Panc1 (cell line): ENCODE measurements at regions not wholly inside any gene's neighbourhood (a gene's known extent, or its start where the extent isn't known, plus 50 kb on each side); places are given as distances from the start of the nearest gene placed in this dataset.

Experiments used
- ATAC-seq: fragments of 200-7000 bp; cut with Tn5 transposase; 2 replicates; pipeline ENCODE4 v1.9.1; 2020; ENCODE audit warnings: mild to moderate bottlenecking, moderate library complexity
- BruUV-seq: library from RNA; stranded (reverse); fragments of 400-500 nt; replicated peaks from 2 replicates; lab custom pipeline; 2021; lab: Mats Ljungman, UMichigan
- CTCF ChIA-PET: fragments of 300-600 bp; sonication (Branson Sonifier 250); formaldehyde crosslinking; loops from one replicate; lab custom pipeline; 2022; ENCODE audit warnings: antibody characterized with exemption; lab: Charles Lee
- POLR2A ChIA-PET: fragments of 300-600 bp; sonication (Branson Sonifier 250); formaldehyde crosslinking; loops from one replicate; lab custom pipeline; 2022; ENCODE audit warnings: antibody characterized with exemption; lab: Charles Lee
- DNase-seq: peaks from one replicate; pipeline ENCODE4 v3.0.0-alpha.2; 2010; ENCODE audit warnings: low read depth, low spot score
- H3K27ac ChIP-seq: 2 replicates; pipeline ENCODE4 v1.5.1; 2011; ENCODE audit warnings: mild to moderate bottlenecking, low read length, inconsistent platforms
- H3K27me3 ChIP-seq: fragments of 200-500 bp; sonication (Bioruptor generic); 2 replicates; pipeline ENCODE4 v1.6.0; 2014; ENCODE audit warnings: low read length, inconsistent platforms; ENCODE audit not compliant: control insufficient read depth, insufficient read depth
- H3K36me3 ChIP-seq: fragments of 200-500 bp; sonication (Bioruptor generic); 2 replicates; pipeline ENCODE4 v1.5.1; 2014; ENCODE audit warnings: inconsistent platforms, mild to moderate bottlenecking, low read length, moderate library complexity; ENCODE audit not compliant: control insufficient read depth, insufficient read depth
- H3K4me1 ChIP-seq: 2 replicates; pipeline ENCODE4 v1.5.1; 2011; ENCODE audit warnings: inconsistent platforms, mild to moderate bottlenecking, low read length, moderate library complexity; ENCODE audit not compliant: control insufficient read depth, insufficient read depth
- H3K4me3 ChIP-seq, 2 experiments: 2 replicates each; pipeline ENCODE4 v1.5.1; 2011 to 2012; ENCODE audit warnings: low read depth in 2 of 2, low read length in 2 of 2, mild to moderate bottlenecking in 2 of 2, inconsistent platforms in 1 of 2, moderate library complexity in 1 of 2
- H3K9me3 ChIP-seq: fragments of 200-500 bp; sonication (Bioruptor generic); 2 replicates; pipeline ENCODE4 v1.5.1; 2014; ENCODE audit warnings: low read depth, mild to moderate bottlenecking, inconsistent platforms, low read length, moderate library complexity; ENCODE audit not compliant: control insufficient read depth, insufficient read depth
- CTCF ChIP-seq: fragments of 450-650 bp; IDR thresholded peaks from 2 replicates; pipeline ENCODE4 v1.5.1; 2017; ENCODE audit warnings: mild to moderate bottlenecking
- POLR2AphosphoS5 ChIP-seq: IDR thresholded peaks from 2 replicates; pipeline ENCODE4 v1.6.1; 2012; ENCODE audit warnings: mild to moderate bottlenecking, low read depth, low read length, moderate library complexity
- REST ChIP-seq, 2 experiments: IDR thresholded peaks; 2 replicates each; pipeline ENCODE4 v1.6.1; 2011 to 2012; ENCODE audit warnings: low read depth in 2 of 2, control low read depth in 1 of 2, low read length in 1 of 2, mild to moderate bottlenecking in 1 of 2, moderate library complexity in 1 of 2; ENCODE audit not compliant: insufficient read depth in 1 of 2
- SIN3A ChIP-seq: IDR thresholded peaks from 2 replicates; pipeline ENCODE4 v1.6.1; 2012; ENCODE audit warnings: low read depth, mild to moderate bottlenecking, low read length, moderate library complexity, borderline replicate concordance; ENCODE audit not compliant: insufficient read depth
- TCF7L2 ChIP-seq: IDR thresholded peaks from 2 replicates; pipeline ENCODE4 v1.6.1; 2011; ENCODE audit warnings: mild to moderate bottlenecking, low read depth, low read length, inconsistent platforms
- in situ Hi-C: cut with HindIII; loops from 2 replicates; pipeline ENCODE4 v1.10.0; 2016; ENCODE audit warnings: low sequenced_read_pairs, low pct_unique_long_range_greater_than_20kb
- intact Hi-C: fragments of 100-400 bp; cut with micrococcal nuclease; formaldehyde crosslinking; loops from one replicate; pipeline ENCODE4 v1.10.0; 2022; ENCODE audit not compliant: unreplicated experiment

GRCh38 chr1:218967836-218968235, 205.8 kb upstream of the LYPLAL1 start:
- intact Hi-C loops, result no loop called here

GRCh38 chr1:218969006-218969405, 204.7 kb upstream of the LYPLAL1 start:
- ChIA-PET POLR2A (no interaction called here), CTCF (no interaction called here)
- in situ Hi-C loops, result no loop called here
- no TSS peak for BruUV-seq
- no peak for ATAC-seq
- TF ChIP-seq TCF7L2 (no peak), POLR2AphosphoS5 (no peak), REST (IDR thresholded peaks at IDR 0.05; ENCODE audit: insufficient read depth in 1 of 2, low read depth in 2 of 2, low read length in 1 of 2) (no peak), CTCF (no peak), SIN3A (no peak)
- Histone ChIP-seq H3K27ac (no peak overlapping the region), H3K9me3 (peaks cover 14% of the 10 kb centered on the region; the same call in 1 of the 2 replicates), H3K36me3 (no peaks in the 10 kb centered on the region; the same call in 1 of the 2 replicates), H3K4me1 (no peaks in the 10 kb centered on the region; the same call in 1 of the 2 replicates), H3K27me3 (no peaks in the 10 kb centered on the region), H3K4me3 (no peak overlapping the region)
- intact Hi-C loops, result no loop called here
- no peak for DNase-seq

More at GRCh38 chr1:218967836-218968235, 205.8 kb upstream of the LYPLAL1 start:
- H3K9me3 ChIP-seq, result peaks cover 14% of the 10 kb centered on the region; the same call in 1 of the 2 replicates
- DNase-seq (no peak), ATAC-seq (no peak)
- in situ Hi-C loops, result no loop called here
- BruUV-seq, result no TSS peak
- TF ChIP-seq REST (IDR thresholded peaks at IDR 0.05; ENCODE audit: insufficient read depth in 1 of 2, low read depth in 2 of 2, low read length in 1 of 2) (no peak), SIN3A (no peak), TCF7L2 (no peak), CTCF (no peak), POLR2AphosphoS5 (no peak)
- no peaks in the 10 kb centered on the region; the same call in 1 of the 2 replicates for H3K36me3 ChIP-seq
- CTCF ChIA-PET, result no interaction called here
- H3K4me1 ChIP-seq, result no peaks in the 10 kb centered on the region; the same call in 1 of the 2 replicates
- no peaks in the 10 kb centered on the region for H3K27me3 ChIP-seq
- no peak overlapping the region for H3K4me3 ChIP-seq
- POLR2A ChIA-PET, result no interaction called here
- no peak overlapping the region for H3K27ac ChIP-seq
